Upper lobe of right lung (tissue), 1 donor: ENCODE measurements at regions not wholly inside any gene's neighbourhood (a gene's known extent, or its start where the extent isn't known, plus 50 kb on each side); places are given as distances from the start of the nearest gene placed in this dataset.
A peak's percentile ranks its signal among the peaks of the same experiment; 100 is the strongest.

Source experiments
- ATAC-seq: fragments of 200-7000 bp; cut with Tn5 transposase; one replicate; pipeline ENCODE4 v1.9.1; 2020; ENCODE audit warnings: mild to moderate bottlenecking, moderate library complexity
- DNase-seq: peaks from one replicate; pipeline ENCODE4 v3.0.0-alpha.2; 2020
- H3K27ac ChIP-seq: fragments of 200-600 bp; one replicate; pipeline ENCODE4 v1.8.0; 2022
- H3K27me3 ChIP-seq: fragments of 200-600 bp; one replicate; pipeline ENCODE4 v1.8.0; 2022; ENCODE audit warnings: mild to moderate bottlenecking
- H3K36me3 ChIP-seq: fragments of 200-600 bp; one replicate; pipeline ENCODE4 v1.8.0; 2022
- H3K4me1 ChIP-seq: fragments of 200-600 bp; one replicate; pipeline ENCODE4 v1.8.0; 2022
- H3K4me3 ChIP-seq: fragments of 200-600 bp; one replicate; pipeline ENCODE4 v1.8.0; 2022; ENCODE audit warnings: mild to moderate bottlenecking
- H3K9me3 ChIP-seq: fragments of 200-600 bp; one replicate; pipeline ENCODE4 v1.8.0; 2022
- intact Hi-C: fragments of 100-400 bp; cut with DNase I; formaldehyde crosslinking; loops from one replicate; pipeline ENCODE4 v1.11.0; 2022
- TF ChIP-seq, protein P1 (sequence below): fragments of 200-600 bp; IDR thresholded peaks from one replicate; pipeline ENCODE4 v1.8.0; 2022; ENCODE audit warnings: antibody characterized with exemption
- donor health status: DM: no; HTN: yes; CAD: no; lungs with severe emphysema.

DNA sequence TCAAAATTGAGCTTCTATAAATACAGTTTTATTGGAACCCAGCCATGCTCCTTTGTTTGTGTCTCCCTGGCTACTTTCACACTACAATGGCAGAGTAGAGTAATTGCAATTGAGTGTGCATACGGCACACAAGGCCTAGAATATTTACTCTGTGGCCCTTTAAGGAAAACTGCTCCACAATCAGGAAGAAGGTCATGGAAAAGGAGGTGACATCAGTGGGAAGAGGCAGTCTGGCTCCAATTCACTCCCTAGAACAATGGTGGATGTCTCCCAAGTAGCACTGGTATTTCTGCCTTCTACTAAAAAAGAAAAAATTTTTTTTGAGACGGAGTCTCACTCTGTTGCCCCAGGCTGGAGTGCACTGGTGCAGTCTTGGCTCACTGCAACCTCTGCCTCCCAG lies 51.3 kb downstream of the KRTAP19-8 start:
- intact Hi-C loops = no loop called here
- no peak for ATAC-seq

DNA sequence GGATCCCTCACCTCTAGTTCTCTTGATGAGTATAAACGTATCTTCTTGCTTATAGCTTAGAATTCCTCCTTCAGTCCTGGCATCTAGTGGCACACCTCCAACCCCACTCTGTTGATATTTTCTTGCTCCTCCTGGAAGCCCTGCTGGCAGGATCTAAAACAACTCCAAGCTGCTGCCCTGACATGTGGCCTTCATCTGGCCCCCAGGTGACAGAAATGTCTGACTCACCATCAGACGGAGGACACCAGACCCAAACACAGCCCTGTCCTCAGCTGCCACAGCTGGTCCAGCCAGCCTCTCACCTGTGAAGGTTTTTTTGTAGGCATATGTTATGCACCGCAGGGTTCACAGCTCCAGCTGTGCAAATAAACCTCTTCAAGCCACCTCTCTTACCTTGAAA lies 53.4 kb downstream of the KRTAP19-8 start:
- Histone ChIP-seq H3K27ac (no peak overlapping the region), H3K4me1 (no peaks in the 10 kb centered on the region), H3K36me3 (no peaks in the 10 kb centered on the region), H3K4me3 (no peak overlapping the region), H3K27me3 (no peaks in the 10 kb centered on the region), H3K9me3 (no peaks in the 10 kb centered on the region)
- no peak for DNase-seq
- intact Hi-C loops = no loop called here
- ATAC-seq = peak; percentile 15
- TF ChIP-seq, protein P1, sequence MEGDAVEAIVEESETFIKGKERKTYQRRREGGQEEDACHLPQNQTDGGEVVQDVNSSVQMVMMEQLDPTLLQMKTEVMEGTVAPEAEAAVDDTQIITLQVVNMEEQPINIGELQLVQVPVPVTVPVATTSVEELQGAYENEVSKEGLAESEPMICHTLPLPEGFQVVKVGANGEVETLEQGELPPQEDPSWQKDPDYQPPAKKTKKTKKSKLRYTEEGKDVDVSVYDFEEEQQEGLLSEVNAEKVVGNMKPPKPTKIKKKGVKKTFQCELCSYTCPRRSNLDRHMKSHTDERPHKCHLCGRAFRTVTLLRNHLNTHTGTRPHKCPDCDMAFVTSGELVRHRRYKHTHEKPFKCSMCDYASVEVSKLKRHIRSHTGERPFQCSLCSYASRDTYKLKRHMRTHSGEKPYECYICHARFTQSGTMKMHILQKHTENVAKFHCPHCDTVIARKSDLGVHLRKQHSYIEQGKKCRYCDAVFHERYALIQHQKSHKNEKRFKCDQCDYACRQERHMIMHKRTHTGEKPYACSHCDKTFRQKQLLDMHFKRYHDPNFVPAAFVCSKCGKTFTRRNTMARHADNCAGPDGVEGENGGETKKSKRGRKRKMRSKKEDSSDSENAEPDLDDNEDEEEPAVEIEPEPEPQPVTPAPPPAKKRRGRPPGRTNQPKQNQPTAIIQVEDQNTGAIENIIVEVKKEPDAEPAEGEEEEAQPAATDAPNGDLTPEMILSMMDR = no peak

More for the DNA sequence above, 51.3 kb downstream of the KRTAP19-8 start:
- no peaks in the 10 kb centered on the region for H3K27me3 ChIP-seq
- H3K4me3 ChIP-seq = no peak overlapping the region
- TF ChIP-seq, protein P1 = no peak
- H3K9me3 ChIP-seq = no peaks in the 10 kb centered on the region
- no peak for DNase-seq
- H3K4me1 ChIP-seq = no peaks in the 10 kb centered on the region
- H3K27ac ChIP-seq = no peak overlapping the region
- H3K36me3 ChIP-seq = no peaks in the 10 kb centered on the region

DNA sequence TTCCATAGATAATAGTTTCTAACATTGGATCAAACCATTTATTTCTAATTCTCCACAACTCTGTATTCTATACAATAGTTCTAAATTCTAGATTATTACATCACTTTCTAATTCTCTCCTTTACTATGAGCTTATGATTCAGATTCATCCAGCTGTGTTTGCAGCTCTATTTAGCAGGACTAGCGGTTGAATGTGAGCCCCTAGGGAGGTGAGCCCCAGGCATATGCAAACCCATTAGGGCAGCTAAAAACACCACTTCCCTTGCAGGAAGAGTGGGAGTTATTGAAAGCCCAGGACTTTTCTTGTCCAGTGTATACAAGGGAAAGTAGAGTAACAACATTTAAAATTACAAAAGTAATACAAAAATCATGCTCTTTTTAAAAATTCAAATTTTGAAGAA lies 56.9 kb downstream of the KRTAP19-8 start:
- Histone ChIP-seq H3K4me3 (no peak overlapping the region), H3K4me1 (no peaks in the 10 kb centered on the region), H3K9me3 (no peaks in the 10 kb centered on the region), H3K36me3 (no peaks in the 10 kb centered on the region), H3K27me3 (no peaks in the 10 kb centered on the region), H3K27ac (no peak overlapping the region)
- intact Hi-C loops = no loop called here
- TF ChIP-seq, protein P1 = no peak
- ATAC-seq (no peak), DNase-seq (no peak)

DNA sequence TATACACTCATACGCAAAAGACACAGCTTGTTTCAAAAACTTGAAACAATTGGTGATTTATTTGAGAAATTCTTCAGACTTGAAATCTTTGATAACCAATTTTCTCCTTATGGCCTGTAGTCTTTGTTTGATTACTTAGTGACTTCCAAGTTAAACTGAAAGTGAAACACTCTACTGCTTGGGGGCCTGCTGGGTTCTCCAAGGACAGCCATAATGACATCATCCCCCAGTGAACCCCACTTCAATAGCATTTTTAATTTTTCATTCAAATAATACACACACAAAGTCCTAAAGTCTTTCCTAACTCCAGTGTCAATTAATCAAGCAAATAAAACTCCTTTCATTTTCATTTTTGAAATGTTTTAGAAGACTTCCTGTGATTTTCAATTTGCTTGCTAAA lies 59.2 kb downstream of the KRTAP19-8 start:
- no peaks in the 10 kb centered on the region for H3K4me1 ChIP-seq
- ATAC-seq = no peak

DNA sequence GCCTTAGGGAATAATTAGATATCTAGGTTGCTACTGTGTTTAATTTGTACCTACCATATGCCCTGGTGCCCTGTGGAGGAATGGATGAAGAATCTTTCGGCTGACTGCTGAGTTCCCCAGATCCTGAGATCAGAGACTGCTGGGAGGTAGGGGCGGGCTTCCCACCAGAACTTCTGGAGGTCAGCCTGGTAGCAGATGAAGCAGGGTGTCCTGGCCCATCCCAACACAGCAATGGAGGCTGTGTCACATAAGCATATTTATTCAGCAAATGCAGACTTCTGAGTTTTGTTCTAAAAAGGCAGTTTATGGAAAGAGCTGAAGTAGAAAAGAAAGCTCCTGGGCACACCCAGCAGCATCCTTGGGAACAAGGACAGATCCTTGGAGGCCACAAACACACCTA lies 74.0 kb downstream of the KRTAP19-8 start:
- intact Hi-C loops = no loop called here
- no peaks in the 10 kb centered on the region for H3K27me3 ChIP-seq
- no peaks in the 10 kb centered on the region for H3K4me1 ChIP-seq
- H3K36me3 ChIP-seq = no peaks in the 10 kb centered on the region
- no peak overlapping the region for H3K4me3 ChIP-seq
- no peak for ATAC-seq
- TF ChIP-seq, protein P1 = no peak
- no peak for DNase-seq
- H3K9me3 ChIP-seq = no peaks in the 10 kb centered on the region
- no peak overlapping the region for H3K27ac ChIP-seq

More for the DNA sequence above, 59.2 kb downstream of the KRTAP19-8 start:
- H3K36me3 ChIP-seq = no peaks in the 10 kb centered on the region
- H3K9me3 ChIP-seq = no peaks in the 10 kb centered on the region
- H3K27ac ChIP-seq = no peak overlapping the region
- intact Hi-C loops = no loop called here
- TF ChIP-seq, protein P1 = no peak
- DNase-seq = no peak
- H3K4me3 ChIP-seq = no peak overlapping the region
- no peaks in the 10 kb centered on the region for H3K27me3 ChIP-seq

DNA sequence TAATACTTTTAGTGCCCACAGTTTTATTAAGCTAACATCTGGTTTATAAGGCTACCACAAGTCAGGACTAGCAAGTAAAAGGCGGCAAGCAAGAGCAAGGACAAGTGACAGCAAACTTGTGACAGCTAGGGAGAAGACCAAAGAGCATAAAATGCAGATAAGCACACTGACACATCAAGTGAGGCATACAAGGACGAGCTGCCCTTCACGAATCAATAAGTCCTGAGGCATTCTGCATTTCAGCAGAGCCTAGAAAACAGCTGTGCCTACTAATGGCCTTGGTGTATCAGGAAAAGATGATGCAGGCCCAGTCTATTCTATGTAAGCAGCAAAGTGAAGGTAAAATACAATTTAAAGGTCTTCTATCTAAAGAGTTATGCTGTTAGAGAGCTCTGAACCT lies 74.8 kb downstream of the KRTAP19-8 start:
- ATAC-seq (no peak), DNase-seq (no peak)
- TF ChIP-seq, protein P1 = no peak
- H3K36me3 ChIP-seq = no peaks in the 10 kb centered on the region
- H3K4me3 ChIP-seq = no peak overlapping the region
- H3K27ac ChIP-seq = no peak overlapping the region
- intact Hi-C loops = no loop called here
- H3K4me1 ChIP-seq = no peaks in the 10 kb centered on the region
- H3K9me3 ChIP-seq = no peaks in the 10 kb centered on the region
- H3K27me3 ChIP-seq = no peaks in the 10 kb centered on the region
